GM18867 (cell line): ENCODE measurements at regions not wholly inside any gene's neighbourhood (a gene's known extent, or its start where the extent isn't known, plus 50 kb on each side); places are given as distances from the start of the nearest gene placed in this dataset.
"Not testable (repeated sequence)": the region's sequence is repeated elsewhere in the genome, so short reads cannot be mapped to it uniquely, and the experiment has no call there.

Experiments
- ATAC-seq: cut with Tn5 transposase; IDR thresholded peaks from one replicate; pipeline ENCODE4 v1.9.1; 2021; ENCODE audit warnings: mild to moderate bottlenecking, moderate library complexity; ENCODE audit not compliant: unreplicated experiment

- peak; percentile 48 for ATAC-seq
Measured at GRCh38 chrX:89350024-89350423, 571.7 kb upstream of the TGIF2LX start.

GRCh38 chrX:89369904-89370303 lies 551.8 kb upstream of the TGIF2LX start:
- ATAC-seq, result not testable (repeated sequence)

- ATAC-seq, result not testable (repeated sequence)
Measured at GRCh38 chrX:89393004-89393403, 528.7 kb upstream of the TGIF2LX start.

GRCh38 chrX:89402818-89403217 lies 518.9 kb upstream of the TGIF2LX start:
- not testable (repeated sequence) for ATAC-seq

GRCh38 chrX:89405148-89405547 lies 516.6 kb upstream of the TGIF2LX start:
- ATAC-seq, result not testable (repeated sequence)

- not testable (repeated sequence) for ATAC-seq
Measured at GRCh38 chrX:89416930-89417329, 504.8 kb upstream of the TGIF2LX start.

GRCh38 chrX:89432652-89433231 lies 489.0 kb upstream of the TGIF2LX start:
- ATAC-seq, result not testable (repeated sequence)
